Activated T-helper 1 cell treated with anti-CD3 and anti-CD28 coated beads, Interleukin-12 subunit alpha, Interleukin-12 subunit beta, Interleukin-2, Interleukin-4 antibody, amounts not matched to agents 30 ng/mL and 10 ng/mL and 1 ng/mL, durations not matched to agents 14 hours and 24 hours and 36 hours (primary cell): ENCODE measurements at regions not wholly inside any gene's neighbourhood (a gene's known extent, or its start where the extent isn't known, plus 50 kb on each side); places are given as distances from the start of the nearest gene placed in this dataset.

Experiments used
- DNase-seq: peaks from one replicate; pipeline ENCODE4 v3.0.0; 2021; ENCODE audit warnings: low spot score
- H3K27ac Mint-ChIP-seq: one replicate; pipeline ENCODE4 v1.8.0; 2021; ENCODE audit warnings: mild to moderate bottlenecking, mixed read lengths
- H3K27me3 Mint-ChIP-seq: one replicate; pipeline ENCODE4 v1.8.0; 2022; ENCODE audit warnings: mild to moderate bottlenecking, moderate library complexity, mixed read lengths; ENCODE audit not compliant: insufficient read depth
- H3K36me3 Mint-ChIP-seq: one replicate; pipeline ENCODE4 v1.8.0; 2021; ENCODE audit warnings: low read depth, mixed read lengths
- H3K4me1 Mint-ChIP-seq: one replicate; pipeline ENCODE4 v1.8.0; 2021; ENCODE audit warnings: low read depth, mixed read lengths
- H3K4me3 Mint-ChIP-seq: one replicate; pipeline ENCODE4 v1.8.0; 2021; ENCODE audit warnings: mild to moderate bottlenecking, moderate library complexity, mixed read lengths
- H3K9me3 Mint-ChIP-seq: one replicate; pipeline ENCODE4 v1.8.0; 2021; ENCODE audit warnings: mixed read lengths
- intact Hi-C: fragments of 100-400 bp; cut with micrococcal nuclease; formaldehyde crosslinking; loops from one replicate; pipeline ENCODE4 v1.15.1; 2024

GRCh38 chr10:121655254-121656144 lies 57.3 kb upstream of the FGFR2 start:
- Mint-ChIP-seq H3K4me1 (no peaks in the 10 kb centered on the region), H3K27ac (no peak overlapping the region), H3K4me3 (no peak overlapping the region), H3K9me3 (no peaks in the 10 kb centered on the region), H3K27me3 (no peaks in the 10 kb centered on the region), H3K36me3 (no peaks in the 10 kb centered on the region)
- DNase-seq, result no peak
- intact Hi-C loops, result no loop called here

- DNase-seq, result no peak
- H3K27me3 Mint-ChIP-seq, result no peaks in the 10 kb centered on the region
- H3K27ac Mint-ChIP-seq, result no peak overlapping the region
- no peaks in the 10 kb centered on the region for H3K9me3 Mint-ChIP-seq
- no peaks in the 10 kb centered on the region for H3K4me1 Mint-ChIP-seq
- intact Hi-C loops, result no loop called here
- no peaks in the 10 kb centered on the region for H3K36me3 Mint-ChIP-seq
- H3K4me3 Mint-ChIP-seq, result no peak overlapping the region
These were observed 55.8 kb upstream of the FGFR2 start for GRCh38 chr10:121654021-121654545.

- Mint-ChIP-seq H3K27me3 (no peaks in the 10 kb centered on the region), H3K27ac (no peak overlapping the region), H3K4me1 (no peaks in the 10 kb centered on the region), H3K9me3 (no peaks in the 10 kb centered on the region), H3K4me3 (no peak overlapping the region), H3K36me3 (no peaks in the 10 kb centered on the region)
- intact Hi-C loops, result no loop called here
- no peak for DNase-seq
These were observed 55.4 kb upstream of the FGFR2 start for GRCh38 chr10:121653608-121654007.

GRCh38 chr10:121648493-121648892 lies 50.2 kb upstream of the FGFR2 start:
- Mint-ChIP-seq H3K27ac (no peak overlapping the region), H3K9me3 (no peaks in the 10 kb centered on the region), H3K4me1 (no peaks in the 10 kb centered on the region), H3K36me3 (no peaks in the 10 kb centered on the region), H3K4me3 (no peak overlapping the region), H3K27me3 (no peaks in the 10 kb centered on the region)
- intact Hi-C loops, result no loop called here
- no peak for DNase-seq

- Mint-ChIP-seq H3K9me3 (no peaks in the 10 kb centered on the region), H3K27me3 (no peaks in the 10 kb centered on the region)
- intact Hi-C loops, result no loop called here
These were observed 49.8 kb upstream of the FGFR2 start for GRCh38 chr10:121648059-121648458.

More at GRCh38 chr10:121648059-121648458, 49.8 kb upstream of the FGFR2 start:
- Mint-ChIP-seq H3K27ac (no peak overlapping the region), H3K36me3 (no peaks in the 10 kb centered on the region), H3K4me3 (no peak overlapping the region), H3K4me1 (no peaks in the 10 kb centered on the region)
- DNase-seq, result no peak
